ENCODE measurements at regions not wholly inside any gene's neighbourhood (a gene's known extent, or its start where the extent isn't known, plus 50 kb on each side); places are given as distances from the start of the nearest gene placed in this dataset.
"Not testable (repeated sequence)": the region's sequence is repeated elsewhere in the genome, so short reads cannot be mapped to it uniquely, and the experiment has no call there.

DNA sequence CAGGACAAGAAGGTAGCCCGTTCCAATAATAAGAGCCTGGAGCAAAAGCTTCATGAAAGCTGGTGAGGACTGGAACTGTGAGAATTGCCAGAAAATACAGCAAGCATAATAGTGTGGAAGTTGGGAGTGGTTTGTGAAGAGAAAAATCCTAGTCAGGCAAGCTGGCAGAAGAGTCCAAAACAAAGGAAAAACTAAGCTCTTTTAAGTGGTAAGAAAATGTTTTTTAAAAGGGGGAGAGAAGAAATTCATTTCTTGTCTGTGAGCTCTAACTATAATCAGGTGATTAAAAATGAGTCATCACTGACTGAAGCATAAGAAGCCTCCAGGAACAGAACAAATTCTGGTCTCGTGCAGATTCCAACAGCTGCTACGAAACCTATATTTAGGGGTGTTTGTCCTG is 102.6 kb downstream of the CAAP1 start:
- H3K27ac ChIP-seq (ENCODE audit: low read depth, low read length): no peak overlapping the region
- H3K4me3 ChIP-seq (ENCODE audit: low read depth, low read length): no peak overlapping the region
- no peaks in the 10 kb centered on the region for H3K9me3 ChIP-seq (ENCODE audit: control insufficient read depth, insufficient read depth, low read length)
- no peak for DNase-seq (ENCODE audit: low read depth, low spot score)
- no peaks in the 10 kb centered on the region for H3K27me3 ChIP-seq (ENCODE audit: control insufficient read depth, insufficient read depth, low read length)
- ChIA-PET POLR2A (no interaction called here), CTCF (interaction anchor here (0.5 to 0.6 kb wide), 2 partner anchors 15 to 271 kb away, joined by 3 read pairs; no protein-coding TSS in a partner anchor)
- TF ChIP-seq, protein P1, sequence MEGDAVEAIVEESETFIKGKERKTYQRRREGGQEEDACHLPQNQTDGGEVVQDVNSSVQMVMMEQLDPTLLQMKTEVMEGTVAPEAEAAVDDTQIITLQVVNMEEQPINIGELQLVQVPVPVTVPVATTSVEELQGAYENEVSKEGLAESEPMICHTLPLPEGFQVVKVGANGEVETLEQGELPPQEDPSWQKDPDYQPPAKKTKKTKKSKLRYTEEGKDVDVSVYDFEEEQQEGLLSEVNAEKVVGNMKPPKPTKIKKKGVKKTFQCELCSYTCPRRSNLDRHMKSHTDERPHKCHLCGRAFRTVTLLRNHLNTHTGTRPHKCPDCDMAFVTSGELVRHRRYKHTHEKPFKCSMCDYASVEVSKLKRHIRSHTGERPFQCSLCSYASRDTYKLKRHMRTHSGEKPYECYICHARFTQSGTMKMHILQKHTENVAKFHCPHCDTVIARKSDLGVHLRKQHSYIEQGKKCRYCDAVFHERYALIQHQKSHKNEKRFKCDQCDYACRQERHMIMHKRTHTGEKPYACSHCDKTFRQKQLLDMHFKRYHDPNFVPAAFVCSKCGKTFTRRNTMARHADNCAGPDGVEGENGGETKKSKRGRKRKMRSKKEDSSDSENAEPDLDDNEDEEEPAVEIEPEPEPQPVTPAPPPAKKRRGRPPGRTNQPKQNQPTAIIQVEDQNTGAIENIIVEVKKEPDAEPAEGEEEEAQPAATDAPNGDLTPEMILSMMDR (IDR thresholded peaks at IDR 0.05; ENCODE audit: low read depth, low read length): no peak

DNA sequence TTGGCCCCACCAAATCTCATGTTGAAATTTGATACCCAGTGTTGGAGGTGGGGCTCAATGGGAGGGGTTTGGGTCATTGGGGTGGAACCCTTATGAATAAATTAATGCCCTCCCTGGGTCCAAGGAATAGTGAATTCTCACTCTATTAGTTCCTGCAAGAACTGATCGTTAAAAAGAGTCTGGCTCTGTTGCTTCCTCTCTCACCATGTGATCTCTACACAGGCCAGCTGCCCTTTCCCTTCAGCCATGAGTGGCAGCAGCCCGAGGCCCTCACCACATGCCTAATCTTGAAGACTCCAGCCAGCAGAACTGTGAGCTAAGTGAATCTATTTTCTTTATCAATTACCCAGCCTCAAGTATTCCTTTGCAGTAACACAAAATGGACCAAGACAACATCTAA is 106.0 kb downstream of the CAAP1 start:
- ChIA-PET POLR2A (no interaction called here), CTCF (no interaction called here)
- Histone ChIP-seq H3K9me3 (ENCODE audit: control insufficient read depth, insufficient read depth, low read length) (no peaks in the 10 kb centered on the region), H3K27ac (ENCODE audit: low read depth, low read length) (no peak overlapping the region), H3K4me3 (ENCODE audit: low read depth, low read length) (no peak overlapping the region), H3K27me3 (ENCODE audit: control insufficient read depth, insufficient read depth, low read length) (no peaks in the 10 kb centered on the region)
- TF ChIP-seq, protein P1 (IDR thresholded peaks at IDR 0.05; ENCODE audit: low read depth, low read length): no peak
- DNase-seq (ENCODE audit: low read depth, low spot score): no peak

DNA sequence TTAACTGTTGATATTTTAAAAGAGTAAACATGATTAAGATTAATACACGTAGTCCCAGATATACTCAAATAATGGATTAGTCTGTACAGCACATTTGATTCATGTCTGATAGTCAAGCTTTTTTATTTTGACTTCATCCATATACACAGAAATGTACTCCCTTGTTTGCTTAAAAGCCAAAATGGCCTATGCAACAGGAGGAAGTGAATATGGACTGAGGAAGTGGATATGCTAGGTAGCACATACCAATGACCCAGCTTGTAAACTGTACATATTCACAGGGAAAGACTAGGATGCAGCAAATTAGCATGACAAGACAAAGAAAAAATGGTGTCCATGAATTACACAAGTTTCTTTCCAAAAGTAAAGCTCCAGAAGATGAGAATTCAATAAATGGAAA is 109.7 kb downstream of the CAAP1 start:
- TF ChIP-seq, protein P1 (IDR thresholded peaks at IDR 0.05; ENCODE audit: low read depth, low read length): no peak
- no peak for DNase-seq (ENCODE audit: low read depth, low spot score)
- H3K27me3 ChIP-seq (ENCODE audit: control insufficient read depth, insufficient read depth, low read length): no peaks in the 10 kb centered on the region
- H3K4me3 ChIP-seq (ENCODE audit: low read depth, low read length): no peak overlapping the region
- H3K27ac ChIP-seq (ENCODE audit: low read depth, low read length): no peak overlapping the region
- CTCF ChIA-PET: no interaction called here
- POLR2A ChIA-PET: no interaction called here
- H3K9me3 ChIP-seq (ENCODE audit: control insufficient read depth, insufficient read depth, low read length): no peaks in the 10 kb centered on the region

DNA sequence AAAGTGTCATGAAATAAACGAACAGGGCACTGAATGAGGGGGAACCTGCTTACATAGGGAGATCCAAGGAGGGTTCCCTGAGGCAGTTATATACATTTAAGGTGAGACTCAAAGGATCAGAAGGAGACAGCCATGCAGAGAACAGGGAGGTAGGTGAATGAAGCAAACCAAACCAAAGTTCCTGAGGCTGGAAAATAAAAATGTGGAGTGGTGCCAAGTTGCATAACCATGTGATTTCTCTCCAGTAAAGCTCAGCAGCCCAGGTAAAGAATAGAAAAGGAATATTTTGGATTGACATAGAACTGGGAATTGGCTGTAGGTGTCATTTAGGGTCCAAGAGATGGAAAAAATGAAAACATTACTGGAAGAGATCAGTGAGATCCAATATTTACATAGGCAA is 110.7 kb downstream of the CAAP1 start:
- no peak for DNase-seq (ENCODE audit: low read depth, low spot score)
- Histone ChIP-seq H3K9me3 (ENCODE audit: control insufficient read depth, insufficient read depth, low read length) (no peaks in the 10 kb centered on the region), H3K27ac (ENCODE audit: low read depth, low read length) (no peak overlapping the region), H3K4me3 (ENCODE audit: low read depth, low read length) (no peak overlapping the region), H3K27me3 (ENCODE audit: control insufficient read depth, insufficient read depth, low read length) (no peaks in the 10 kb centered on the region)
- POLR2A ChIA-PET: no interaction called here
- CTCF ChIA-PET: no interaction called here
- TF ChIP-seq, protein P1 (IDR thresholded peaks at IDR 0.05; ENCODE audit: low read depth, low read length): no peak

DNA sequence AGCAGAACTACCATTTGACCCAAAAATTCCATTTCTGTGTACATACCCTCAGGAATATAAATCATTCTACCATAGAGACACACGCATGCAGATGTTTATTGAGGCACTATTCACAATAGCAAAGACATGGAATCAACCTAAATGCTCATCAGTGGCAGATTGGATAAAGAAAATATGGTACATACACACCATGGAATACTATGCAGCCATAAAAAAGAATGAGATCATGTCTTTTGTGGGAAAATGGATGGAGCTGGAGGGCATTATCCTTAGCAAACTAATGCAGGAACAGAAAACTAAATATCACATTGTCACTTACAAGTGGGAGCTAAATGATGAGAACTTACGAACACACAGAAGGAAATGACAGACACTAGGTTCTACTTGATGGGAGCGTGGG is 112.3 kb downstream of the CAAP1 start:
- H3K27ac ChIP-seq (ENCODE audit: low read depth, low read length); CTCF ChIA-PET; DNase-seq (ENCODE audit: low read depth, low spot score); POLR2A ChIA-PET; H3K4me3 ChIP-seq (ENCODE audit: low read depth, low read length); H3K9me3 ChIP-seq (ENCODE audit: control insufficient read depth, insufficient read depth, low read length); H3K27me3 ChIP-seq (ENCODE audit: control insufficient read depth, insufficient read depth, low read length): not testable (repeated sequence)

DNA sequence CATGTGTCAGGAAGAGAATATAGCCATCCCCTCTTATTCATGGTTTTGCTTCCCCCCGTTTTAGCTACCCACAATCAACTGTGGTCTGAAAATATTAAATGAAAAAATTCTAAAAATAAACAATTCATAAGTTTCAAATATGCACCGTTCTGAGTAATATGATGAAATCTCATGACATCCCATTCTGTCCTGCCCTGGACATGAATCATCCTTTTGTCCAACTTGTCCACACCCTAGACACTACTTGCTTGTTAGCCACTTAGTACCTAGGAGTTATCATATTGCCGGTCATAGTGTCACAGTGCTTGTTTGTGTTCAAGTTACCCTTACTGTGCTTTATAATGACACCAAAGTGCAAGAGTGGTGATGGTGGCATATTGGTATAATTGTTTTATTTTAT is 113.5 kb downstream of the CAAP1 start:
- no peaks in the 10 kb centered on the region for H3K27me3 ChIP-seq (ENCODE audit: control insufficient read depth, insufficient read depth, low read length)
- no peak overlapping the region for H3K27ac ChIP-seq (ENCODE audit: low read depth, low read length)
- H3K9me3 ChIP-seq (ENCODE audit: control insufficient read depth, insufficient read depth, low read length): no peaks in the 10 kb centered on the region
- ChIA-PET CTCF (no interaction called here), POLR2A (no interaction called here)
- DNase-seq (ENCODE audit: low read depth, low spot score): no peak
- H3K4me3 ChIP-seq (ENCODE audit: low read depth, low read length): no peak overlapping the region
- TF ChIP-seq, protein P1 (IDR thresholded peaks at IDR 0.05; ENCODE audit: low read depth, low read length): no peak

Measured in AG04450 (cell line).